OCI-LY7 (cell line): ENCODE measurements at regions not wholly inside any gene's neighbourhood (a gene's known extent, or its start where the extent isn't known, plus 50 kb on each side); places are given as distances from the start of the nearest gene placed in this dataset.

Experiments used
- CTCF ChIP-seq: fragments of 200-600 bp; sonication (generic); conservative IDR thresholded peaks from 2 replicates; pipeline ENCODE4 v1.5.1; 2014; ENCODE audit warnings: mild to moderate bottlenecking, antibody characterized with exemption, low read length, moderate library complexity, mixed read lengths
- EZH2phosphoT487 ChIP-seq: fragments of 200-600 bp; sonication (generic); IDR thresholded peaks from 2 replicates; pipeline ENCODE4 v1.6.1; 2018; ENCODE audit warnings: low read depth, borderline replicate concordance, mild to moderate bottlenecking, mixed run types, antibody characterized with exemption, low read length, moderate library complexity, mixed read lengths

DNA sequence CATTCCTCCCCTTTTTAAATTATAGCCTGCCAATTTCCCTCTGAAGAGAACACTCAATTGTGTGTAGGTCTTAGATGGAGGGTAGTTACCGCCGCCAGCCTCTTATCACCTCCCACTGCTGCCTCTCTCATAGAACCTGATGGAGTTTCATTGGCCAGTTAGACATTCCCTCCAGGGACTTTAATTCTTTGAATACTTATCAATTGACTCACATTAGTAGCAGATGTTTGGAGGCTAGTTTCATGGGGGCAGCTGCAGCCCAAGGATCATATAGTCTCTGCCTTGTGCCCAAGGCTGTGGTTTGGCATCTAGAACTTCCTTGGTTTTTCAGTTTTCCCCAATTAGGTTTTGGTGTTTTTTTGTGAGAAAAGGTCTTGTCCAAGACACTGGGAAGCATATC, 318.9 kb upstream of the HTR2A start:
- TF ChIP-seq CTCF (no peak), EZH2phosphoT487 (no peak)
